ENCODE measurements at regions not wholly inside any gene's neighbourhood (a gene's known extent, or its start where the extent isn't known, plus 50 kb on each side); places are given as distances from the start of the nearest gene placed in this dataset.

DNA sequence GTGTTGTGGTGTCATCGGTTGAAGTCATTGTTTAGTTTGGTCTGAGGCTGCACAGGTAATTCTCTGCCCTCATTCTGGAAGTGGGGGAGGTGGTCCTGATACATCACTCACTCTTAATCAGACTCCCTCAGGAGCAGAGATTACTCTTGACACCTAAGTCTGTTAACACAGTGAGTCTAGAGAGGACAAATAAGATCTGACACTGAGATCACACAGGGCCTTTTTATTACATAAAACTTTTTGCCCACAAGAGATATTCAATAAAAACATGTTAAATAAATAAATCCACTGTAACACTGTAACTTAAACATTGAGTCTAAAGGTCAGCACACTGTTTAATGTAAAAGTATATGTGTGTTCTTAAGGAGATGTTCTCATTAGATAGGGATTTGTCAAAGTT, 57.1 kb upstream of the MBNL1 start:
- H2BK5ac ChIP-seq (ENCODE audit: insufficient read length, low read length), result no peak overlapping the region
- no peak overlapping the region for H3K9ac ChIP-seq (ENCODE audit: extremely low read depth, insufficient read length, low read length)
- H2BK20ac ChIP-seq (ENCODE audit: low read depth, low read length, poor library complexity, severe bottlenecking), result no peak overlapping the region
- no peak overlapping the region for H3K14ac ChIP-seq (ENCODE audit: insufficient read depth, low read length)
- H3K79me1 ChIP-seq (ENCODE audit: insufficient read depth, low read depth, low read length, poor library complexity, severe bottlenecking), result no peaks in the 10 kb centered on the region
- Mint-ChIP-seq H3K27me3 (ENCODE audit: low read depth) (no peaks in the 10 kb centered on the region), H3K9me3 (no peaks in the 10 kb centered on the region), H3K36me3 (ENCODE audit: insufficient read depth in 1 of 3, low read depth in 3 of 3) (no peaks in the 10 kb centered on the region), H3K4me3 (no peak overlapping the region), H3K27ac (no peak overlapping the region), H3K4me1 (peaks cover 8% of the 10 kb centered on the region in 2 experiments)
- no CpG with 5 or more reads among the region's 1 CpG for WGBS (ENCODE audit: extremely low coverage, insufficient read length, low lambda C conversion rate)
- H2AFZ ChIP-seq (ENCODE audit: low read length), result no peak overlapping the region
- no peak overlapping the region for H3K4me2 ChIP-seq (ENCODE audit: insufficient read depth, insufficient read length, low read length)
- no peaks in the 10 kb centered on the region for H4K20me1 ChIP-seq (ENCODE audit: control insufficient read depth, insufficient read depth, insufficient read length)
- H3K9me3 ChIP-seq (ENCODE audit: control insufficient read depth, low read depth, low read length), result no peaks in the 10 kb centered on the region
- H3K79me2 ChIP-seq (ENCODE audit: insufficient read depth, low read length), result no peaks in the 10 kb centered on the region
- H3K4me1 ChIP-seq (ENCODE audit: insufficient read depth, low read length), result no peaks in the 10 kb centered on the region; the same call in 1 of the 2 replicates
- no peaks in the 10 kb centered on the region for H3K27me3 ChIP-seq (ENCODE audit: insufficient read depth, low read length)
- no peak overlapping the region for H3T11ph ChIP-seq (ENCODE audit: low read length)
- H4K5ac ChIP-seq (ENCODE audit: insufficient read length, low read depth, low read length), result no peak overlapping the region
- no peak overlapping the region for H3K56ac ChIP-seq (ENCODE audit: insufficient read length, low read depth, low read length)
- no peaks in the 10 kb centered on the region for H3K23me2 ChIP-seq (ENCODE audit: insufficient read length, low read depth, low read length, poor library complexity, severe bottlenecking)
- no peak overlapping the region for H2BK120ac ChIP-seq (ENCODE audit: low read depth, low read length, poor library complexity, severe bottlenecking)
- no peak overlapping the region for H3K23ac ChIP-seq (ENCODE audit: insufficient read length, low read depth, low read length)
- no peak overlapping the region for H3K18ac ChIP-seq (ENCODE audit: insufficient read length, low read depth, low read length)
- no peak overlapping the region for H3K4ac ChIP-seq (ENCODE audit: low read depth, low read length)
- no peak overlapping the region for H2BK15ac ChIP-seq (ENCODE audit: low read depth, low read length)
- no peak overlapping the region for H4K91ac ChIP-seq (ENCODE audit: insufficient read length, low read depth, low read length)
- no peak overlapping the region for H2AK5ac ChIP-seq (ENCODE audit: insufficient read length, low read length)
- DNase-seq, result no peak
- H2BK12ac ChIP-seq (ENCODE audit: insufficient read length, low read depth, low read length), result no peak overlapping the region
- no peak overlapping the region for H3K27ac ChIP-seq (ENCODE audit: insufficient read length, low read depth, low read length)
- H4K8ac ChIP-seq (replicated peaks; ENCODE audit: insufficient read length, low read depth, low read length), result no peak overlapping the region
- TF ChIP-seq, protein P1, sequence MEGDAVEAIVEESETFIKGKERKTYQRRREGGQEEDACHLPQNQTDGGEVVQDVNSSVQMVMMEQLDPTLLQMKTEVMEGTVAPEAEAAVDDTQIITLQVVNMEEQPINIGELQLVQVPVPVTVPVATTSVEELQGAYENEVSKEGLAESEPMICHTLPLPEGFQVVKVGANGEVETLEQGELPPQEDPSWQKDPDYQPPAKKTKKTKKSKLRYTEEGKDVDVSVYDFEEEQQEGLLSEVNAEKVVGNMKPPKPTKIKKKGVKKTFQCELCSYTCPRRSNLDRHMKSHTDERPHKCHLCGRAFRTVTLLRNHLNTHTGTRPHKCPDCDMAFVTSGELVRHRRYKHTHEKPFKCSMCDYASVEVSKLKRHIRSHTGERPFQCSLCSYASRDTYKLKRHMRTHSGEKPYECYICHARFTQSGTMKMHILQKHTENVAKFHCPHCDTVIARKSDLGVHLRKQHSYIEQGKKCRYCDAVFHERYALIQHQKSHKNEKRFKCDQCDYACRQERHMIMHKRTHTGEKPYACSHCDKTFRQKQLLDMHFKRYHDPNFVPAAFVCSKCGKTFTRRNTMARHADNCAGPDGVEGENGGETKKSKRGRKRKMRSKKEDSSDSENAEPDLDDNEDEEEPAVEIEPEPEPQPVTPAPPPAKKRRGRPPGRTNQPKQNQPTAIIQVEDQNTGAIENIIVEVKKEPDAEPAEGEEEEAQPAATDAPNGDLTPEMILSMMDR (conservative IDR thresholded peaks at IDR 0.05), result no peak

Data from H9 (cell line).